ENCODE measurements at regions not wholly inside any gene's neighbourhood (a gene's known extent, or its start where the extent isn't known, plus 50 kb on each side); places are given as distances from the start of the nearest gene placed in this dataset.

GRCh38 chr5:173378727-173379126 is 50.5 kb upstream of the STC2 start:
- Histone ChIP-seq H3K36me3 (ENCODE audit: control insufficient read depth, insufficient read depth, low read length) (no peaks in the 10 kb centered on the region), H3K27me3 (ENCODE audit: control insufficient read depth, insufficient read depth, low read length) (no peaks in the 10 kb centered on the region), H3K4me1 (ENCODE audit: control insufficient read depth, insufficient read depth, low read length) (no peaks in the 10 kb centered on the region), H3K4me3 (ENCODE audit: low read length) (no peak overlapping the region), H3K9me3 (ENCODE audit: control insufficient read depth, low read depth, low read length) (no peaks in the 10 kb centered on the region), H3K27ac (ENCODE audit: low read length) (no peak overlapping the region)
- DNase-seq, result no peak
- no CpG with 5 or more reads among the region's 3 CpGs for WGBS (ENCODE audit: insufficient coverage, low lambda C conversion rate)

Measured in large intestine (tissue), 3 donors.